ENCODE measurements at regions not wholly inside any gene's neighbourhood (a gene's known extent, or its start where the extent isn't known, plus 50 kb on each side); places are given as distances from the start of the nearest gene placed in this dataset.

GRCh38 chr6:44011350-44011920 lies 115.8 kb downstream of the MRPL14 start:
- DNase-seq = no peak

- peak; percentile 99 for DNase-seq
Measured at GRCh38 chr6:44010411-44011349, 116.6 kb downstream of the MRPL14 start.

GRCh38 chr6:44009425-44010321 lies 117.6 kb downstream of the MRPL14 start:
- no peak for DNase-seq

GRCh38 chr6:44008821-44009370 lies 118.4 kb downstream of the MRPL14 start:
- DNase-seq = no peak

GRCh38 chr6:44007818-44008621 lies 119.2 kb downstream of the MRPL14 start:
- no peak for DNase-seq

- no peak for DNase-seq
Measured at GRCh38 chr6:44006872-44007303, 120.4 kb downstream of the MRPL14 start.

GRCh38 chr6:44006123-44006871 lies 121.0 kb downstream of the MRPL14 start:
- DNase-seq = peak; percentile 50

- no peak for DNase-seq
Measured at GRCh38 chr6:44005507-44005903, 121.7 kb downstream of the MRPL14 start.

- DNase-seq = peak; percentile 55
Measured at GRCh38 chr6:44004625-44005506, 122.4 kb downstream of the MRPL14 start.

GRCh38 chr6:44004136-44004535 lies 123.1 kb downstream of the MRPL14 start:
- DNase-seq = no peak

GRCh38 chr6:44003345-44004061 lies 123.7 kb downstream of the MRPL14 start:
- DNase-seq = no peak

- peak; percentile 68 for DNase-seq
Measured at GRCh38 chr6:44002593-44003344, 124.5 kb downstream of the MRPL14 start.

GRCh38 chr6:44002067-44002592 lies 125.1 kb downstream of the MRPL14 start:
- DNase-seq = no peak

- DNase-seq = no peak
Measured at GRCh38 chr6:44001318-44002066, 125.8 kb downstream of the MRPL14 start.

GRCh38 chr6:44000164-44000842 lies 126.9 kb downstream of the MRPL14 start:
- no peak for DNase-seq

GRCh38 chr6:43999628-44000027 lies 127.6 kb downstream of the MRPL14 start:
- no peak for DNase-seq
